ENCODE measurements at regions not wholly inside any gene's neighbourhood (a gene's known extent, or its start where the extent isn't known, plus 50 kb on each side); places are given as distances from the start of the nearest gene placed in this dataset.

- TF ChIP-seq USF1 (IDR thresholded peaks at IDR 0.05; ENCODE audit: borderline replicate concordance, low read depth) (no peak), TEAD4 (IDR thresholded peaks at IDR 0.05; ENCODE audit: borderline replicate concordance, insufficient read depth) (no peak), FOXJ3 (CRISPR knock-in tag; IDR thresholded peaks at IDR 0.05) (no peak), NRF1 (IDR thresholded peaks at IDR 0.05; ENCODE audit: low read depth, low read length) (no peak), EP300 (IDR thresholded peaks at IDR 0.05; ENCODE audit: borderline replicate concordance in 1 of 2, low read depth in 1 of 2, low read length in 1 of 2) (no peak), RXRA (IDR thresholded peaks at IDR 0.05; ENCODE audit: borderline replicate concordance, low read depth) (no peak), FOXM1 (IDR thresholded peaks at IDR 0.05; ENCODE audit: low read depth) (no peak), ELF1 (IDR thresholded peaks at IDR 0.05) (no peak), EZH2phosphoT487 (IDR thresholded peaks at IDR 0.05; ENCODE audit: borderline replicate concordance, low read depth) (no peak)
- TF ChIP-seq, protein P1, sequence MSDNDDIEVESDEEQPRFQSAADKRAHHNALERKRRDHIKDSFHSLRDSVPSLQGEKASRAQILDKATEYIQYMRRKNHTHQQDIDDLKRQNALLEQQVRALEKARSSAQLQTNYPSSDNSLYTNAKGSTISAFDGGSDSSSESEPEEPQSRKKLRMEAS (IDR thresholded peaks at IDR 0.05; ENCODE audit: low read depth) = no peak
Observed at GRCh38 chrX:40170830-40171512, 73.2 kb upstream of the BCOR start (continued).

GRCh38 chrX:40169193-40170101 is 71.7 kb upstream of the BCOR start:
- no peaks in the 10 kb centered on the region for H3K9me2 ChIP-seq
- H3K9ac ChIP-seq = no peak overlapping the region
- H3K36me3 ChIP-seq (replicated peaks in 1 of 2; ENCODE audit: control insufficient read depth in 1 of 2, insufficient read depth in 2 of 2, low read length in 1 of 2) = no peaks in the 10 kb centered on the region
- no peaks in the 10 kb centered on the region for H4K20me1 ChIP-seq (ENCODE audit: insufficient read depth)
- peak overlapping the region in 1 of 2 experiments; percentile 54; a peak in 2 of 4 replicates for H3K4me3 ChIP-seq (ENCODE audit: low read depth in 2 of 2, low read length in 1 of 2)
- ChIA-PET CTCF (interaction anchor here (0.6 to 1.7 kb wide), 4 partner anchors 28 to 914 kb away, joined by 3 to 4 read pairs (median 4); no protein-coding TSS in a partner anchor), POLR2A (interaction anchor here (0.9 to 1.2 kb wide), 3 partner anchors 68 to 82 kb away, joined by 3 to 4 read pairs (median 3); partner anchors contain the start of gene BCOR)
- H3K4me1 ChIP-seq (ENCODE audit: control insufficient read depth in 1 of 2, insufficient read depth in 2 of 2, low read depth in 1 of 2, low read length in 1 of 2) = peaks cover 8 to 68% of the 10 kb centered on the region in 2 experiments; a peak in 3 of 4 replicates
- peak overlapping the region; percentile 71 for H3K4me2 ChIP-seq
- peak; percentile 83 for DNase-seq
- H2AFZ ChIP-seq (ENCODE audit: low read depth) = peak overlapping the region; percentile 24; the same call in 1 of the 2 replicates
- H3K27ac ChIP-seq (ENCODE audit: low read depth in 2 of 2, low read length in 1 of 2) = peak overlapping the region in 1 of 2 experiments; percentile 91; a peak in 2 of 4 replicates
- H3K79me2 ChIP-seq (ENCODE audit: insufficient read depth) = no peaks in the 10 kb centered on the region
- 23% methylated on average over 25 of the region's 44 CpGs for WGBS (ENCODE audit: low lambda C conversion rate)
- peaks cover 57% of the 10 kb centered on the region for H3K27me3 ChIP-seq (ENCODE audit: insufficient read depth)
- no peaks in the 10 kb centered on the region for H3K9me3 ChIP-seq
- H3F3A ChIP-seq (replicated peaks; ENCODE audit: insufficient read depth) = no peaks in the 10 kb centered on the region
- TF ChIP-seq GABPA (IDR thresholded peaks at IDR 0.05; ENCODE audit: low read depth) (no peak), TCF12 (IDR thresholded peaks at IDR 0.05) (peak; percentile 21), POLR2AphosphoS5 (IDR thresholded peaks at IDR 0.05; ENCODE audit: low read depth, low read length) (no peak), FOXM1 (IDR thresholded peaks at IDR 0.05; ENCODE audit: low read depth) (peak; percentile 81), NFIC (IDR thresholded peaks at IDR 0.05; ENCODE audit: borderline replicate concordance) (peak; percentile 31; the same call in 1 of the 2 replicates), EP300 (IDR thresholded peaks at IDR 0.05; ENCODE audit: borderline replicate concordance in 1 of 2, low read depth in 1 of 2, low read length in 1 of 2) (peak in 1 of 2 experiments; percentile 43; a peak in 2 of 4 replicates), RAD21 (IDR thresholded peaks at IDR 0.05; ENCODE audit: low read length) (peak; percentile 73), ELF1 (IDR thresholded peaks at IDR 0.05) (no peak), GATA2 (CRISPR knock-in tag; IDR thresholded peaks at IDR 0.05) (no peak), NRF1 (IDR thresholded peaks at IDR 0.05; ENCODE audit: low read depth, low read length) (no peak), SMC3 (IDR thresholded peaks at IDR 0.05; ENCODE audit: low read depth, low read length) (peak; percentile 47), FOSL2 (IDR thresholded peaks at IDR 0.05; ENCODE audit: borderline replicate concordance, low read depth) (no peak)
- TF ChIP-seq, protein P1 (IDR thresholded peaks at IDR 0.05; ENCODE audit: low read depth) = 0 out of 2 replicates have a peak, but pooled peaks have one; percentile 28
- TF ChIP-seq, protein P2, sequence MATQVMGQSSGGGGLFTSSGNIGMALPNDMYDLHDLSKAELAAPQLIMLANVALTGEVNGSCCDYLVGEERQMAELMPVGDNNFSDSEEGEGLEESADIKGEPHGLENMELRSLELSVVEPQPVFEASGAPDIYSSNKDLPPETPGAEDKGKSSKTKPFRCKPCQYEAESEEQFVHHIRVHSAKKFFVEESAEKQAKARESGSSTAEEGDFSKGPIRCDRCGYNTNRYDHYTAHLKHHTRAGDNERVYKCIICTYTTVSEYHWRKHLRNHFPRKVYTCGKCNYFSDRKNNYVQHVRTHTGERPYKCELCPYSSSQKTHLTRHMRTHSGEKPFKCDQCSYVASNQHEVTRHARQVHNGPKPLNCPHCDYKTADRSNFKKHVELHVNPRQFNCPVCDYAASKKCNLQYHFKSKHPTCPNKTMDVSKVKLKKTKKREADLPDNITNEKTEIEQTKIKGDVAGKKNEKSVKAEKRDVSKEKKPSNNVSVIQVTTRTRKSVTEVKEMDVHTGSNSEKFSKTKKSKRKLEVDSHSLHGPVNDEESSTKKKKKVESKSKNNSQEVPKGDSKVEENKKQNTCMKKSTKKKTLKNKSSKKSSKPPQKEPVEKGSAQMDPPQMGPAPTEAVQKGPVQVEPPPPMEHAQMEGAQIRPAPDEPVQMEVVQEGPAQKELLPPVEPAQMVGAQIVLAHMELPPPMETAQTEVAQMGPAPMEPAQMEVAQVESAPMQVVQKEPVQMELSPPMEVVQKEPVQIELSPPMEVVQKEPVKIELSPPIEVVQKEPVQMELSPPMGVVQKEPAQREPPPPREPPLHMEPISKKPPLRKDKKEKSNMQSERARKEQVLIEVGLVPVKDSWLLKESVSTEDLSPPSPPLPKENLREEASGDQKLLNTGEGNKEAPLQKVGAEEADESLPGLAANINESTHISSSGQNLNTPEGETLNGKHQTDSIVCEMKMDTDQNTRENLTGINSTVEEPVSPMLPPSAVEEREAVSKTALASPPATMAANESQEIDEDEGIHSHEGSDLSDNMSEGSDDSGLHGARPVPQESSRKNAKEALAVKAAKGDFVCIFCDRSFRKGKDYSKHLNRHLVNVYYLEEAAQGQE (IDR thresholded peaks at IDR 0.05; ENCODE audit: low read depth, low read length) = no peak
- TF ChIP-seq, protein P3, sequence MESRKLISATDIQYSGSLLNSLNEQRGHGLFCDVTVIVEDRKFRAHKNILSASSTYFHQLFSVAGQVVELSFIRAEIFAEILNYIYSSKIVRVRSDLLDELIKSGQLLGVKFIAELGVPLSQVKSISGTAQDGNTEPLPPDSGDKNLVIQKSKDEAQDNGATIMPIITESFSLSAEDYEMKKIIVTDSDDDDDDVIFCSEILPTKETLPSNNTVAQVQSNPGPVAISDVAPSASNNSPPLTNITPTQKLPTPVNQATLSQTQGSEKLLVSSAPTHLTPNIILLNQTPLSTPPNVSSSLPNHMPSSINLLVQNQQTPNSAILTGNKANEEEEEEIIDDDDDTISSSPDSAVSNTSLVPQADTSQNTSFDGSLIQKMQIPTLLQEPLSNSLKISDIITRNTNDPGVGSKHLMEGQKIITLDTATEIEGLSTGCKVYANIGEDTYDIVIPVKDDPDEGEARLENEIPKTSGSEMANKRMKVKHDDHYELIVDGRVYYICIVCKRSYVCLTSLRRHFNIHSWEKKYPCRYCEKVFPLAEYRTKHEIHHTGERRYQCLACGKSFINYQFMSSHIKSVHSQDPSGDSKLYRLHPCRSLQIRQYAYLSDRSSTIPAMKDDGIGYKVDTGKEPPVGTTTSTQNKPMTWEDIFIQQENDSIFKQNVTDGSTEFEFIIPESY (IDR thresholded peaks at IDR 0.05; ENCODE audit: borderline replicate concordance, low read depth) = no peak

Data from SK-N-SH (cell line).